Bronchial epithelial cell (primary cell): ENCODE measurements at regions not wholly inside any gene's neighbourhood (a gene's known extent, or its start where the extent isn't known, plus 50 kb on each side); places are given as distances from the start of the nearest gene placed in this dataset.
"Not testable (repeated sequence)": the region's sequence is repeated elsewhere in the genome, so short reads cannot be mapped to it uniquely, and the experiment has no call there.

Experiments used
- DNase-seq: peaks from one replicate; pipeline ENCODE4 v3.0.0-alpha.2; 2010; ENCODE audit warnings: low read depth
- FAIRE-seq: peaks from 2 replicates; lab custom pipeline; 2011; peaks lifted over from hg19 to GRCh38; lab: Jason Lieb, UNC
- H3K27me3 ChIP-seq: 2 replicates; pipeline ENCODE4 v1.5.1; 2011; ENCODE audit warnings: low read length; ENCODE audit not compliant: control insufficient read depth, insufficient read depth
- H3K36me3 ChIP-seq: 2 replicates; pipeline ENCODE4 v1.5.1; 2011; ENCODE audit warnings: low read length; ENCODE audit not compliant: control insufficient read depth, insufficient read depth
- H3K4me3 ChIP-seq: 2 replicates; pipeline ENCODE4 v1.5.1; 2011; ENCODE audit warnings: mild to moderate bottlenecking, low read depth, low read length, control low read depth
- CTCF ChIP-seq: IDR thresholded peaks from 2 replicates; pipeline ENCODE4 v1.5.1; 2011; ENCODE audit warnings: mild to moderate bottlenecking, moderate library complexity, low read length, control low read depth, inconsistent platforms; ENCODE audit not compliant: insufficient read depth, severe bottlenecking

DNA sequence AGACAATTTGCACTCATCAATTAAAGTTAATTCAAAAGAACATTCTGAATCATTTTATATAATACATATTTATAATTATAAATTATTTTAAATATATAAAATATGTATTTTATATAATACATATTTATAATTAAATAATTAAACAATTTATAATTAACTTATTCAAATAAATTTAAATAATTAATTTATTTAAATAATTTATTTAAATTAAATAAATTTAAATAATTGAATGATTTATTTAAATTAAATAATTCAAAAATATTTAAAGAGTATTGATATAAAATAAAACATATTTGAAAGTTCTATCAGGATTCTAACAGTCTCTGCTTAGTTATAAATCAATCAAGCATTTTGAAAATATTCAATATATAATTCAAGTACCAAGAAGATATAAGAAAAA is 775.5 kb upstream of the CTNND2 start:
- Histone ChIP-seq H3K4me3 (no peak overlapping the region), H3K36me3 (no peaks in the 10 kb centered on the region), H3K27me3 (no peaks in the 10 kb centered on the region)
- no peak for TF ChIP-seq CTCF
- no peak for FAIRE-seq
- DNase-seq: no peak

DNA sequence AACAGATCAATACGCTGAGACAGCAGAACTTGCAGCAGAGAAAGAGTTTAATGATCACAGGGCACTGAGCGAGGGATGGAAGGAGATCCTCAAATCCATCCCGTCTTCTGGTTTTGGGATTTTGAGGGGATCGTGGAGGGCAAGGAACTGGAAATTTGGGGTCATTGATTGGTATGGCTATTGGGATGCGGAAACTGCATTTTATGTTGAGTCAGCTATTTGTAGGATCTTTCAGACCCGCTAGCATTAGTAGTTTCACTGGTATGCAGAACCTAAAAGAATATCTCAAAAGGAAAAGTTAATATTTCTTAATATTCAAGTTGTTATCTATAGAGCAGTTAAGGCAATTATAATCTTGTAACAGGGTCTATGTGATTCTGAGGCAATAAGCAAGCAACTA is 771.7 kb upstream of the CTNND2 start:
- no peak for DNase-seq
- FAIRE-seq: no peak
- Histone ChIP-seq H3K36me3 (no peaks in the 10 kb centered on the region), H3K27me3 (no peaks in the 10 kb centered on the region), H3K4me3 (no peak overlapping the region)
- TF ChIP-seq CTCF: no peak

- DNase-seq (no peak), FAIRE-seq (no peak)
- TF ChIP-seq CTCF: no peak
- no peaks in the 10 kb centered on the region for H3K36me3 ChIP-seq
- H3K27me3 ChIP-seq: no peaks in the 10 kb centered on the region
- no peak overlapping the region for H3K4me3 ChIP-seq
These were observed 767.9 kb upstream of the CTNND2 start for GRCh38 chr5:12672141-12672540.

DNA sequence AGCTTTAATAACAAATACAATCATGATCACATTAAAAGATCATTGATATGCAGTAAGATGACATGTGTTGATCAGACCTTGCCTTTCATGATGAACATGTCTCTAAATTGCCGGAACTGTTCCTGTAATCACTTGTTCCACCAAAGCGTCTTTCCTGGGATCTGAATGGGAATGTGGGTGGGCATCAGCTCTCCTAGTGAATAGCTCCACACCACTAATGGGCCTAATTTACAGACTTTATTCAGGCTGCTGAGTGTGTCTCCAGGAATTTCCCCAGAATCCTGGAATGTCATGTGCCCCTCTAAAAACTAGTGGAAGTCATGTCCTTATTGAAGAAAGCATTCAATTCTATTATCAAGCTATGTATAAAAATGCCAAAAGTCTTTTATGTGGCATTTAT is 765.1 kb upstream of the CTNND2 start:
- FAIRE-seq (no peak), DNase-seq (no peak)
- Histone ChIP-seq H3K27me3 (no peaks in the 10 kb centered on the region), H3K4me3 (no peak overlapping the region), H3K36me3 (no peaks in the 10 kb centered on the region)
- TF ChIP-seq CTCF: no peak

- Histone ChIP-seq H3K4me3 (no peak overlapping the region), H3K27me3 (no peaks in the 10 kb centered on the region), H3K36me3 (no peaks in the 10 kb centered on the region)
- no peak for FAIRE-seq
- no peak for DNase-seq
- TF ChIP-seq CTCF: no peak
These were observed 764.3 kb upstream of the CTNND2 start for GRCh38 chr5:12668564-12668963.

DNA sequence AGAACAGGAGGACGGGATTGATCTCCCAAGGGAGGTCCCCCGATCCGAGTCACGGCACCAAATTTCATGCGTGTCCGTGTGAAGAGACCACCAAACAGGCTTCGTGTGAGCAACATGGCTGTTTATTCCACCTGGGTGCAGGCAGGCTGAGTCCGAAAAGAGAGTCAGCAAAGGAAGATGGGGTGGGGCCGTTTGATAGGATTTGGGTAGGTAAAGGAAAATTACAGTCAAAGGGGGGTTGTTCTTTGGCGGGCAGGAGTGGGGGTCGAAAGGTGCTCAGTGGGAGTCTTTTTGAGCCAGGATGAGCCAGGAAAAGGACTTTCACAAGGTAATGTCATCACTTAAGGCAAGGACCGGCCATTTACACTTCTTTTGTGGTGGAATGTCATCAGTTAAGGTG is 763.6 kb upstream of the CTNND2 start:
- not testable (repeated sequence) for H3K27me3 ChIP-seq, FAIRE-seq, H3K36me3 ChIP-seq, DNase-seq, H3K4me3 ChIP-seq

DNA sequence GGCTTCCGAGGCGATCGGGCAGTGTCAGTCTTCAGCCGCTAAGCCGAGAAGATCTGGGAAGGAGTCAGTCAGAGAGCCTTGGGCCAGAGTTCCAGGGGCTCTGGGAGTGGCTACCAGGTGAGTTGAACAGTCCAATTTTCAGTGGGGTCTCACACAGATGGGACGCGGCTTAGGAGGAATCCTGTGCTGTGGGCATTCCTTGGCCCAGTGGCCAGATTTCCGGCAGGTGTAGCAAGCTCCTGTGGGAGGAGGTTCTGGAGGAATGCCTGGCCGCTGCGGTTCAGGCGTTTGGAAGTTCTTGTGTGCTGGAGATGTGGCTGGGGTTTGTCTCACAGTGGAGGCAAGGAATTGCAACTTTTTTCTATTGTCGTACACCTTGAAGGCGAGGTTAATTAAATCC is 761.5 kb upstream of the CTNND2 start:
- not testable (repeated sequence) for H3K27me3 ChIP-seq, H3K36me3 ChIP-seq, DNase-seq, FAIRE-seq, H3K4me3 ChIP-seq
